ENCODE measurements at regions not wholly inside any gene's neighbourhood (a gene's known extent, or its start where the extent isn't known, plus 50 kb on each side); places are given as distances from the start of the nearest gene placed in this dataset.

DNA sequence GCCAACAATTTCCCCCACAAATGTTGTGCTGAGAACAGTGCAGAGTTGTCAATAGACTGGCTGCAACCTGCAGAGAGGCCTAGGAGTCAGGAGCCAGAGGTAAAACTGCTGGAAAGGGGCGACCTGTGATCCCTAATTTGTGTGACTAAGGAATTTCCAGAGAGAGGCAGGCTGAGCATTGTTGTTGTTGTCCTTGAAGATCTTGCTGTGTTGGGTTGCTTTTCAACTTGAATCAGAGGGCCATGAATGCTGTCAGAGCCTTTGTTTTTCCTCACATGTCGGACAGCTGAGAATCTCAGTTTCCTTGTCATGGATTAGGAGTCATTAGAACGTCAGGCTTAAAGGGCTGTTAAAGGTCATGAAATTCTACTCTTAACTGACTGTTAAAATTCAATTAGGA lies 134.6 kb upstream of the ASTN2 start:
- Histone ChIP-seq H3K4me1 (peaks cover 0 to 9% (median 0%) of the 10 kb centered on the region in 3 donors), H3K36me3 (no peaks in the 10 kb centered on the region), H3K4me3 (no peak overlapping the region), H3K27me3 (no peaks in the 10 kb centered on the region), H3K9me3 (no peaks in the 10 kb centered on the region), H3K27ac (no peak overlapping the region)
- WGBS, 2 donors: 61 to 73% methylated on average over 3 of the region's 3 CpGs
- intact Hi-C loops (cut with DNase I): no loop called here
- TF ChIP-seq, protein P1, sequence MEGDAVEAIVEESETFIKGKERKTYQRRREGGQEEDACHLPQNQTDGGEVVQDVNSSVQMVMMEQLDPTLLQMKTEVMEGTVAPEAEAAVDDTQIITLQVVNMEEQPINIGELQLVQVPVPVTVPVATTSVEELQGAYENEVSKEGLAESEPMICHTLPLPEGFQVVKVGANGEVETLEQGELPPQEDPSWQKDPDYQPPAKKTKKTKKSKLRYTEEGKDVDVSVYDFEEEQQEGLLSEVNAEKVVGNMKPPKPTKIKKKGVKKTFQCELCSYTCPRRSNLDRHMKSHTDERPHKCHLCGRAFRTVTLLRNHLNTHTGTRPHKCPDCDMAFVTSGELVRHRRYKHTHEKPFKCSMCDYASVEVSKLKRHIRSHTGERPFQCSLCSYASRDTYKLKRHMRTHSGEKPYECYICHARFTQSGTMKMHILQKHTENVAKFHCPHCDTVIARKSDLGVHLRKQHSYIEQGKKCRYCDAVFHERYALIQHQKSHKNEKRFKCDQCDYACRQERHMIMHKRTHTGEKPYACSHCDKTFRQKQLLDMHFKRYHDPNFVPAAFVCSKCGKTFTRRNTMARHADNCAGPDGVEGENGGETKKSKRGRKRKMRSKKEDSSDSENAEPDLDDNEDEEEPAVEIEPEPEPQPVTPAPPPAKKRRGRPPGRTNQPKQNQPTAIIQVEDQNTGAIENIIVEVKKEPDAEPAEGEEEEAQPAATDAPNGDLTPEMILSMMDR (IDR thresholded peaks at IDR 0.05): no peak
- no peak for TF ChIP-seq POLR2A (IDR thresholded peaks at IDR 0.05)
- no peak for DNase-seq

DNA sequence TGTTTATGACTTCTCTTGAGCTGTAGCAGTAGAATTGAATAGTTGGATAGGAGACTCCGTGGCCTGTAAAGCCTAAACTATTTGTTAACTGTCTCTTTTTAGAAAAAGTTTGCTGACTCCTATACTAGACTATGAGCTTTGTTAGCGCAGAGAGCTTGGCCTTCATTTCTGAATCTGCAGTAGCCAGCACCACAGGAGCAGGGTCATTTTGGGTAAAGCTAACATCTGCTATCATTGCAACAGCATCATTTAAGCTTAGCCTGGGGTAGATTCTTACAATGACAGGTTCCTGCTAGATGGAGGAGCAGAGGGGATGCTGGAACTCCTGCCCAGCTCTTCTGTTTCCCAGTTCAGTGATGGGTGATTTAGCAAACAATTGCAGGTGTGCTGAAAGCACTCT lies 133.7 kb upstream of the ASTN2 start:
- H3K9me3 ChIP-seq: no peaks in the 10 kb centered on the region
- H3K4me1 ChIP-seq: peaks cover 0 to 9% (median 0%) of the 10 kb centered on the region in 3 donors
- intact Hi-C loops (cut with DNase I): no loop called here
- H3K27me3 ChIP-seq: no peaks in the 10 kb centered on the region
- H3K4me3 ChIP-seq: no peak overlapping the region
- 80 to 88% methylated on average over 2 of the region's 2 CpGs for WGBS, 2 donors
- no peak overlapping the region for H3K27ac ChIP-seq
- no peak for TF ChIP-seq POLR2A (IDR thresholded peaks at IDR 0.05)
- TF ChIP-seq, protein P1 (IDR thresholded peaks at IDR 0.05): no peak
- no peaks in the 10 kb centered on the region for H3K36me3 ChIP-seq
- no peak for DNase-seq

DNA sequence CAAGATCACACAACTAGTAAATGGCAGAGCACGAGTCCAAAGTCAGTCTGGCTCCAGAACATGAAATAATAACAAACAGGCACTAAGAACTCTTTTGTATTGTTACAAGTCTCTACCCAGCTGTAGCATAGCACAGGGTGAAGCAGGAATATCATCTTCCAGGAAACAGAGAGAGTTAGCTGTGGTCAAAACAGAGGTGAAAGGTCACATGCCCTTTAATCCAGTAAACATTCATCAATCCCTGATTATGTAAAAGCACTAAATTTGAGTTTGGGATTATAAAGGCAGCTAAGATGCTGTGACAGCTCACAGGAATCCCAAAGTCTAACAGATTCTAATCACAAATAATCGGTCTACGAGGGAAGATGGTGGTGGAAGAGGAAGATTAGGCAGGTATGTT lies 133.0 kb upstream of the ASTN2 start:
- Histone ChIP-seq H3K36me3 (no peaks in the 10 kb centered on the region), H3K4me1 (peaks cover 0 to 9% (median 0%) of the 10 kb centered on the region in 3 donors), H3K4me3 (no peak overlapping the region), H3K27ac (no peak overlapping the region), H3K9me3 (no peaks in the 10 kb centered on the region), H3K27me3 (no peaks in the 10 kb centered on the region)
- DNase-seq: no peak
- TF ChIP-seq, protein P1 (IDR thresholded peaks at IDR 0.05): no peak
- no peak for TF ChIP-seq POLR2A (IDR thresholded peaks at IDR 0.05)
- intact Hi-C loops (cut with DNase I): no loop called here
- 61 to 75% methylated on average over 3 of the region's 3 CpGs for WGBS, 2 donors

DNA sequence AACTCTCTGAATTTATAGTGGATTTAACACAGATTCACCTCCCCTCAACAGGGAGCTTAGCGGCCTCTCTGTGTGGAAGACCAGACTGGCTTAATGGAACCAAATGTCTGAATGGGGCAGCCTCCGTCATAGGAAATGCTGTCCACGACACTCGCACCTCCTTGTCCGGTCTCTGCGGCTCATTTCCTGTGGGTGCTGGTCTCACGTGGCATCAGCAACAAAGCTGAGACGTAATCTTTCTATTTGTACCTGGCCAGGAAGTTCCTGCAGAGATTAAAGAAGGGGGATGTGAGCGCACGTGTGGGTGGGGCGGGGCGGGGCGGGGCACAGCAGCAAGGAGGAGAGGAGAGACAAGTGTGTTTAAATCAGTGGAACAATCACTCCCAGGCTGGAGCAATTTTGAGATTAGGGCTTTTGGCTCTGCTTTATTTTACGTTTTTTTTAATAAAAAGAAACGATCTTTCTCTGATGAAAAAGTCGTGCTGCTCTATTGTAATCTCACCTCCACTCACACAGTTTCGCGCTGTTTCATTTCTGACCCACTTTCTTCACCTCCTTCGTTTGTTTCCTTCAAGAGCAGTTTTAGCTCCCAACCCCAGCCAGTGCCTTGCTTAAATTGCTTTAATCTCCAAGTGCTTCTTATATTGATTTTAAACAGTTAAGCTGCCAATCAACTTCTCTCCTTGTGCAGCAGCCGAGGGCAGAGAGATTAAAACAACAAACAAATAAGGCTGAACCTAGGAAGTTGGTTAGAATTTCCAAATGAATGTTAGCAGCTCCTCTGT lies 132.2 kb upstream of the ASTN2 start:
- Histone ChIP-seq H3K27ac (no peak overlapping the region), H3K4me3 (peak overlapping the region in 1 of 4 donors; percentile 33), H3K9me3 (no peaks in the 10 kb centered on the region), H3K4me1 (peaks cover 0 to 9% (median 0%) of the 10 kb centered on the region in 3 donors), H3K27me3 (no peaks in the 10 kb centered on the region), H3K36me3 (no peaks in the 10 kb centered on the region)
- WGBS, 2 donors: 22 to 33% methylated on average over 16 to 19 of the region's 20 CpGs
- no peak for DNase-seq
- intact Hi-C loops (cut with DNase I): no loop called here
- TF ChIP-seq, protein P1 (IDR thresholded peaks at IDR 0.05): no peak
- TF ChIP-seq POLR2A (IDR thresholded peaks at IDR 0.05): no peak

DNA sequence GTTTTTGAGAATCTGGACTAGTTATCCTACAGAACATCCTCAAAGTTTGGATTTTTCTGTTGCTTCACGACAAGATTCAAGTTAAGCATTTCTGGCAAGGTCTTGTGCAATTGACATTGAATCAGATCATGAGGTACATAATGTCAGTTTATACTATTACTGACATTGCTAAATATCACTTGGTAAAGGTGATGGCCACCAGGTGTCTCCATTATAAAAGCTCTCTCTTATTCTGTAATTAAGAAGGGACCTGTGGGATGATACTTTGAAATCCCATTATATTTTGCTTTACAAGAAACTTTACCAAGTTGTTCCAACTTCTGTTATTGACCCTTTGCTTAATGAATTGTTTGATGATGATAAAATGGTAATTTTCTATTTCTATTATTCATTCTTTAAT lies 131.0 kb upstream of the ASTN2 start:
- Histone ChIP-seq H3K27ac (no peak overlapping the region), H3K4me1 (peaks cover 0 to 9% (median 0%) of the 10 kb centered on the region in 3 donors), H3K27me3 (no peaks in the 10 kb centered on the region), H3K4me3 (no peak overlapping the region), H3K36me3 (no peaks in the 10 kb centered on the region), H3K9me3 (no peaks in the 10 kb centered on the region)
- TF ChIP-seq, protein P1 (IDR thresholded peaks at IDR 0.05): peak in 1 of 6 experiments; percentile 13
- no peak for TF ChIP-seq POLR2A (IDR thresholded peaks at IDR 0.05)
- DNase-seq: no peak
- intact Hi-C loops (cut with DNase I): no loop called here
- WGBS, 2 donors: 57 to 81% methylated on average over 1 of the region's 1 CpG
